WTC11 (cell line): ENCODE measurements at regions not wholly inside any gene's neighbourhood (a gene's known extent, or its start where the extent isn't known, plus 50 kb on each side); places are given as distances from the start of the nearest gene placed in this dataset.

Experiments used
- ATAC-seq: fragments of 200-7000 bp; cut with Tn5 transposase; 2 replicates; pipeline ENCODE4 v1.10.0; 2021; ENCODE audit warnings: mild to moderate bottlenecking, moderate library complexity
- CTCF ChIA-PET: fragments of 300-600 bp; sonication (Branson Sonifier 250); formaldehyde crosslinking; loops from one replicate; lab custom pipeline; 2021; ENCODE audit warnings: antibody characterized with exemption; lab: Charles Lee
- POLR2A ChIA-PET: fragments of 350-600 bp; sonication (Branson Sonifier 250); formaldehyde crosslinking; loops from one replicate; lab custom pipeline; 2021; ENCODE audit warnings: antibody characterized with exemption; lab: Charles Lee
- DNase-seq: peaks from one replicate; pipeline ENCODE4 v3.0.0; 2021; ENCODE audit warnings: low spot score
- H3K27ac Mint-ChIP-seq: 2 replicates; pipeline ENCODE4 v1.8.0; 2021; ENCODE audit warnings: mixed read lengths
- H3K27me3 Mint-ChIP-seq: 2 replicates; pipeline ENCODE4 v1.8.0; 2021; ENCODE audit warnings: low read depth, mild to moderate bottlenecking, moderate library complexity, mixed read lengths
- H3K36me3 Mint-ChIP-seq: 2 replicates; pipeline ENCODE4 v1.8.0; 2021; ENCODE audit warnings: mixed read lengths
- H3K4me1 Mint-ChIP-seq: 2 replicates; pipeline ENCODE4 v1.8.0; 2022; ENCODE audit warnings: mixed read lengths
- H3K4me3 Mint-ChIP-seq: 2 replicates; pipeline ENCODE4 v1.8.0; 2021; ENCODE audit warnings: mild to moderate bottlenecking, moderate library complexity, mixed read lengths
- H3K9me3 Mint-ChIP-seq: 2 replicates; pipeline ENCODE4 v1.8.0; 2021; ENCODE audit warnings: mixed read lengths
- ATF3 ChIP-seq: sonication (generic); formaldehyde crosslinking; conservative IDR thresholded peaks from 2 replicates; pipeline ENCODE4 v1.8.1; 2022; ENCODE audit warnings: mild to moderate bottlenecking, missing genetic modification reagents
- CREB1 ChIP-seq: sonication (generic); formaldehyde crosslinking; IDR thresholded peaks from 2 replicates; pipeline ENCODE4 v1.8.0; 2023; ENCODE audit warnings: mild to moderate bottlenecking, missing genetic modification reagents
- GTF2I ChIP-seq: fragments of 250-450 bp; sonication (Bioruptor Pico); conservative IDR thresholded peaks from 2 replicates; pipeline ENCODE4 v1.4.0; 2021; ENCODE audit warnings: mild to moderate bottlenecking
- JUN ChIP-seq: sonication (generic); formaldehyde crosslinking; IDR thresholded peaks from 2 replicates; pipeline ENCODE4 v1.8.0; 2023; ENCODE audit warnings: mild to moderate bottlenecking, missing genetic modification reagents
- KAT7 ChIP-seq: sonication (generic); formaldehyde crosslinking; IDR thresholded peaks from 2 replicates; pipeline ENCODE4 v1.8.1; 2023; ENCODE audit warnings: missing genetic modification reagents, mild to moderate bottlenecking, borderline replicate concordance
- MXD4 ChIP-seq: fragments of 250-450 bp; sonication (Bioruptor Pico); IDR thresholded peaks from 2 replicates; pipeline ENCODE4 v1.8.0; 2021; ENCODE audit warnings: mild to moderate bottlenecking, moderate library complexity, borderline replicate concordance
- OVOL2 ChIP-seq: fragments of 250-450 bp; sonication (Bioruptor Pico); IDR thresholded peaks from 2 replicates; pipeline ENCODE4 v1.9.0; 2021; ENCODE audit warnings: mild to moderate bottlenecking, borderline replicate concordance
- STAT6 ChIP-seq: sonication (generic); formaldehyde crosslinking; conservative IDR thresholded peaks from 2 replicates; pipeline ENCODE4 v1.8.1; 2023; ENCODE audit warnings: mild to moderate bottlenecking, low read depth, missing genetic modification reagents, moderate library complexity
- TCF7 ChIP-seq: sonication (generic); formaldehyde crosslinking; IDR thresholded peaks from 2 replicates; pipeline ENCODE4 v1.8.0; 2022; ENCODE audit warnings: mild to moderate bottlenecking, low read depth, missing genetic modification reagents, moderate library complexity
- ZMAT4 ChIP-seq: fragments of 250-450 bp; sonication (Bioruptor Pico); IDR thresholded peaks from 2 replicates; pipeline ENCODE4 v1.9.0; 2021; ENCODE audit warnings: mild to moderate bottlenecking
- ZNF219 ChIP-seq: sonication (generic); formaldehyde crosslinking; IDR thresholded peaks from 2 replicates; pipeline ENCODE4 v1.8.0; 2023; ENCODE audit warnings: missing genetic modification reagents, mild to moderate bottlenecking, borderline replicate concordance
- ZSCAN18 ChIP-seq: fragments of 250-450 bp; sonication (Bioruptor Pico); IDR thresholded peaks from 2 replicates; pipeline ENCODE4 v2.1.2; 2022; ENCODE audit warnings: mild to moderate bottlenecking, moderate library complexity
- TF ChIP-seq, protein P1 (sequence below): sonication (generic); formaldehyde crosslinking; IDR thresholded peaks from 2 replicates; pipeline ENCODE4 v1.8.1; 2023; ENCODE audit warnings: mild to moderate bottlenecking, missing genetic modification reagents
- TF ChIP-seq, protein P2 (sequence below): sonication (generic); formaldehyde crosslinking; IDR thresholded peaks from 2 replicates; pipeline ENCODE4 v1.8.1; 2023; ENCODE audit warnings: mild to moderate bottlenecking, missing genetic modification reagents, moderate library complexity
- TF ChIP-seq, protein P3 (sequence below): fragments of 250-450 bp; sonication (Bioruptor Pico); conservative IDR thresholded peaks from 2 replicates; pipeline ENCODE4 v1.9.0; 2021; ENCODE audit warnings: mild to moderate bottlenecking

GRCh38 chr7:118053353-118053752, 130.6 kb upstream of the LSM8 start:
- Mint-ChIP-seq H3K36me3 (no peaks in the 10 kb centered on the region), H3K4me1 (peaks cover 5% of the 10 kb centered on the region), H3K27me3 (no peaks in the 10 kb centered on the region), H3K9me3 (no peaks in the 10 kb centered on the region), H3K4me3 (no peak overlapping the region), H3K27ac (no peak overlapping the region)
- DNase-seq (no peak), ATAC-seq (no peak)
- TF ChIP-seq, protein P1, sequence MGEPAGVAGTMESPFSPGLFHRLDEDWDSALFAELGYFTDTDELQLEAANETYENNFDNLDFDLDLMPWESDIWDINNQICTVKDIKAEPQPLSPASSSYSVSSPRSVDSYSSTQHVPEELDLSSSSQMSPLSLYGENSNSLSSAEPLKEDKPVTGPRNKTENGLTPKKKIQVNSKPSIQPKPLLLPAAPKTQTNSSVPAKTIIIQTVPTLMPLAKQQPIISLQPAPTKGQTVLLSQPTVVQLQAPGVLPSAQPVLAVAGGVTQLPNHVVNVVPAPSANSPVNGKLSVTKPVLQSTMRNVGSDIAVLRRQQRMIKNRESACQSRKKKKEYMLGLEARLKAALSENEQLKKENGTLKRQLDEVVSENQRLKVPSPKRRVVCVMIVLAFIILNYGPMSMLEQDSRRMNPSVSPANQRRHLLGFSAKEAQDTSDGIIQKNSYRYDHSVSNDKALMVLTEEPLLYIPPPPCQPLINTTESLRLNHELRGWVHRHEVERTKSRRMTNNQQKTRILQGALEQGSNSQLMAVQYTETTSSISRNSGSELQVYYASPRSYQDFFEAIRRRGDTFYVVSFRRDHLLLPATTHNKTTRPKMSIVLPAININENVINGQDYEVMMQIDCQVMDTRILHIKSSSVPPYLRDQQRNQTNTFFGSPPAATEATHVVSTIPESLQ, result no peak
- TF ChIP-seq ATF3 (no peak), OVOL2 (CRISPR knock-in tag) (no peak), KAT7 (CRISPR knock-in tag) (no peak), JUN (no peak), TCF7 (CRISPR knock-in tag) (no peak), ZNF219 (CRISPR knock-in tag) (no peak), GTF2I (CRISPR knock-in tag) (no peak)
- TF ChIP-seq, protein P2, sequence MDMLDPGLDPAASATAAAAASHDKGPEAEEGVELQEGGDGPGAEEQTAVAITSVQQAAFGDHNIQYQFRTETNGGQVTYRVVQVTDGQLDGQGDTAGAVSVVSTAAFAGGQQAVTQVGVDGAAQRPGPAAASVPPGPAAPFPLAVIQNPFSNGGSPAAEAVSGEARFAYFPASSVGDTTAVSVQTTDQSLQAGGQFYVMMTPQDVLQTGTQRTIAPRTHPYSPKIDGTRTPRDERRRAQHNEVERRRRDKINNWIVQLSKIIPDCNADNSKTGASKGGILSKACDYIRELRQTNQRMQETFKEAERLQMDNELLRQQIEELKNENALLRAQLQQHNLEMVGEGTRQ (CRISPR knock-in tag), result no peak
- POLR2A ChIA-PET, result no interaction called here
- CTCF ChIA-PET, result interaction anchor here (1.0 kb wide), 1 partner anchor 60 kb away, joined by 4 read pairs; no protein-coding TSS in a partner anchor

GRCh38 chr7:118054529-118054928, 129.4 kb upstream of the LSM8 start:
- Mint-ChIP-seq H3K4me1 (peaks cover 5% of the 10 kb centered on the region), H3K36me3 (no peaks in the 10 kb centered on the region), H3K4me3 (no peak overlapping the region), H3K27me3 (no peaks in the 10 kb centered on the region), H3K9me3 (no peaks in the 10 kb centered on the region), H3K27ac (no peak overlapping the region)
- POLR2A ChIA-PET, result no interaction called here
- CTCF ChIA-PET, result no interaction called here
- TF ChIP-seq STAT6 (CRISPR knock-in tag) (no peak), CREB1 (CRISPR knock-in tag) (no peak), MXD4 (no peak), ZMAT4 (no peak), ZSCAN18 (CRISPR knock-in tag) (no peak)
- TF ChIP-seq, protein P3, sequence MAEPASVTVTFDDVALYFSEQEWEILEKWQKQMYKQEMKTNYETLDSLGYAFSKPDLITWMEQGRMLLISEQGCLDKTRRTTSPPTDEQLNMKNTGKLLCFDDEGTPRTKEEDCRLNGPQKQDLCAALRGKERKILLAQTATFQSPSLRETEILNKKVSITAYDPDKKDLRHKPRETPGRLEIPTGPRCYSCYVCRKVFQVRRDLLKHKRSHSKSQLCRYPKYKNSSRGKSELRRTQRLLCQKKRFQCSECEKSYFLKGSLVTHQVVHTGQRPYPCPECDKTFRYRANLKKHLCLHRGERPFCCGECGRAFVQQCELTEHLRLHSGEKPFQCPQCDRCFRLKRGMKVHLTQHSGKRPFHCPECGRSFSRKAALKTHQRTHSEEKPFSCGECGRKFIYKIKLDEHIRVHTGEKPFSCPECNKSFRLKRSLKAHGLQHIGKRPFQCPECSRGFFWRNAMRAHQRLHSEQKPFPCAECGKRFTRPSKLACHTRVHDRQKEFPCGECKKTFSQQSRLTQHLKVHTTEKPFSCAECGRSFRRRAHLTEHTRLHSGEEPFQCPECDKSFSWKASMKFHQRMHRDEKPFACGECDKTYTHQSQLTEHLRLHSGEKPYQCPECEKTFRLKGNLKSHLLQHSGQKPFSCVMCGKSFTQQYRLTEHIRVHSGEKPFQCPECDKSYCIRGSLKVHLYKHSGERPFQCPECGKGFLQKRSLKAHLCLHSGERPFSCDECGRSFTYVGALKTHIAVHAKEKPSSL (CRISPR knock-in tag), result no peak
- DNase-seq (no peak), ATAC-seq (no peak)
